ENCODE measurements at regions not wholly inside any gene's neighbourhood (a gene's known extent, or its start where the extent isn't known, plus 50 kb on each side); places are given as distances from the start of the nearest gene placed in this dataset.

DNA sequence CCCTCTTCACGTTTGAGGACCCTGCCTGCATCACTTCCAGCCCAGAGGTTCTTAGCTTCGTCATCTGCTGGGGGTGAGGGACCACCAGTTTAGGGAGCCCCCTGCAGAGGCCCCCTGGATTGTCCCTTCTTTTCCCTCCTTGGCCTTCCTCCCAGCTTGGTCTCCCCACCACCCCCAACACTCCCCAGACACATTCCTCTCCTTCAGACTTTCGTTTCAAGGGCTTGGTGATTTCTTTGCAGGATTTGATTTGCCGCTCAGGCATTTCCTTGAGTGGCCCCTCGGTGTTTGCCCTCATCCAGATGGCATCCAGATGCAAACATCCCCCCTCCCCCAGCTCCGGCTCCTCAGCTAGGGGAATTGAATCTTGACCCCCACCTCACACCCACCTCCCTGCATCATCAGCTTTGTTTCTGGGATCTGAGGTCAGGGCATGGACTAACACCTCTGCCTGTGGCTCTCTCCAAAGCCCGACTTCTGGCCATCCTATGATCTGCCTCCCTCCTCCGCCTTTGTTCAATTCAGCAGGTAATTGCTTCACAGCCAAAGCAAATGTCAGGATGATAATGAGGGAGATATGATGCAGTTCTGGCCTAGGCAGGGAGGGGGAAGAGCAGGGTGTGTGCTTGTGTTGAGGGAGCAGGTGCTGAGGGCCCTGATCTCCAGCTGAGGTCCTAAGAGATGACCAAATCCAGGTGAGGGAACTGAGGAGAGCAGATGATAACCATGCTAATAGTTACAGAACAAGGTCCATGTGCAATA lies 141.5 kb downstream of the VEGFA start:
- TF ChIP-seq, protein P1, sequence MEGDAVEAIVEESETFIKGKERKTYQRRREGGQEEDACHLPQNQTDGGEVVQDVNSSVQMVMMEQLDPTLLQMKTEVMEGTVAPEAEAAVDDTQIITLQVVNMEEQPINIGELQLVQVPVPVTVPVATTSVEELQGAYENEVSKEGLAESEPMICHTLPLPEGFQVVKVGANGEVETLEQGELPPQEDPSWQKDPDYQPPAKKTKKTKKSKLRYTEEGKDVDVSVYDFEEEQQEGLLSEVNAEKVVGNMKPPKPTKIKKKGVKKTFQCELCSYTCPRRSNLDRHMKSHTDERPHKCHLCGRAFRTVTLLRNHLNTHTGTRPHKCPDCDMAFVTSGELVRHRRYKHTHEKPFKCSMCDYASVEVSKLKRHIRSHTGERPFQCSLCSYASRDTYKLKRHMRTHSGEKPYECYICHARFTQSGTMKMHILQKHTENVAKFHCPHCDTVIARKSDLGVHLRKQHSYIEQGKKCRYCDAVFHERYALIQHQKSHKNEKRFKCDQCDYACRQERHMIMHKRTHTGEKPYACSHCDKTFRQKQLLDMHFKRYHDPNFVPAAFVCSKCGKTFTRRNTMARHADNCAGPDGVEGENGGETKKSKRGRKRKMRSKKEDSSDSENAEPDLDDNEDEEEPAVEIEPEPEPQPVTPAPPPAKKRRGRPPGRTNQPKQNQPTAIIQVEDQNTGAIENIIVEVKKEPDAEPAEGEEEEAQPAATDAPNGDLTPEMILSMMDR (IDR thresholded peaks at IDR 0.05) = no peak

DNA sequence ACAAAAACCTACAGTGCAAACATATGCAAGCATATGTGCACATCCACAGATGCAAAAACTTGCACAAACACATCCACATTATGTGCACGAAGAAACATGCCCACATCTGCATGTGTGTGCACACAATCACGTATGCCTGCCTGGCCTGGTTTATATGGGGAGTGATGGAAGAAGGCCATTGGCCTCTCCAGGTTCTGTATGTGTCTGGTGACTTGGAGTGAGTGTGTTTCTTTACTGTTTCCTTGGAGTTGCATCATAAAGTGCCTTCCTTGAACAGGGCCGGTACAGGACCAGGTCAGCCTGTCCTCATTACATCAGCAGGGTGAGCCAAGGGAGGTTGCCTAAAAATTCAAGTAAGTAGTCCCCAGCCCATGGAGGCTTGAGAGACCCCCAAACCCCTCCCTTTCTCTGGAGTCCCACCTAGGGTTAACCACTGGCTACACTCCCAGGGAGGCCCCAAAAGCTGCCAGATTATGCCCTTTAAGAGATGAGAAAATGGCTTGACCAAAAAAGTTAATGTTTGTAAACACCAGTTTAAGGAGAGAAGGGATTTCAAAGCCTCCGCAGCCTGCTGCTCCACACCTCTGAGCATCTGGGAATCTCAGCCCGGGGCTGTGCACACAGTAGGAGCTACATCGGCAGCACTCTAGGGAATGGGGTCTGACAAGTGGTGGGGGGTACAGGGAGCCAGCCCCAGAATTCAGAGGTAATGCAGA lies 140.8 kb downstream of the VEGFA start:
- TF ChIP-seq, protein P1 (IDR thresholded peaks at IDR 0.05) = no peak

DNA sequence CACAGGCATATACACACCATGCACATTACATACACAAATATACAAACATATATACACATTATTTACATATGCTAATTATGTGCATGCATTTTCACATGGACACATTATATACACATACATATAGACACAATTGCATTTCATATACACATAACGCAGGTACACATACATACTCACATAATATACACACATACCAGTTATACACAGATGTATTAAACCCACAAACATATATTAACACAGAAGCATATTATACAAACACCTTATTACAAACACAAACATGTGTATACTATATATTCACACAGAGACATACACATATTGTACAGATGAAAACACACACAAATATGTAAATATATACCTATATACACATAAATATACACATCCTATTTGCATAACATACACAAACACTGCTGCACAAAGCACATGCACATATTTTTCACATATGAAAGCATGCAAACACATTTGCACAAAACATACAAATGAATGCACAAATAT lies 140.2 kb downstream of the VEGFA start:
- TF ChIP-seq, protein P1 (IDR thresholded peaks at IDR 0.05) = no peak

DNA sequence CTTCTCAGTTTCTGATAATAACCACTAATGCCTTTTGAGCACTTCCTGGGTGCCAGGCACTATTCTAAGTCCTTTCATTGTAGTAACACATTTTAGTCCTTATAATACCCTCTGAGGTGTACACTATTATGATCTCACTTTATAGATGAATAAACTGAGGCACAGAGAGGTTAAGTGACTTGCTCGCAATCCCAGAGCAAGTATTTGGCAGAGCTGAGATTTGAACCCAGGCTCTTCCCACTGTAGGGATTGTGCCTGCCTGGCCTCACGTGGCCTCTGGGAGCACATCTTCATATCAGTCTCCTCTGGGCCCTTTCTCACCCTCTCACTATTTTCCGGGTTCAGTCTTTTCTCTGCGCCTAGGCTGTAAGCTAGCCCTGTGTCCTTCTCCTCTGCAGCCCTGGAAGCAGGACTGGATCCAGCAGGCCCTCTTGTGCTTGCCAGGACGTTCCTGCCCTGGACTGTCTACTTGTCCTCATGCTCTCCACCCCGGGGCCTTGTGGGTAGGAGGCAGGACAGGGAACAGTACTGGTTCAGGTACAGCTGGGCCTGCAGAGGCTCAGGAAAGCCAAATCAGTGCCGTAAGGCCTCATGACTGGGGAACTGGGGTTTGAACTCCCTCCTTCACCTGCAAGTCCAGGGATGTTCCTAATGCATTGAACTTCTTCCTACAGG lies 139.6 kb downstream of the VEGFA start:
- TF ChIP-seq, protein P1 (IDR thresholded peaks at IDR 0.05) = no peak

DNA sequence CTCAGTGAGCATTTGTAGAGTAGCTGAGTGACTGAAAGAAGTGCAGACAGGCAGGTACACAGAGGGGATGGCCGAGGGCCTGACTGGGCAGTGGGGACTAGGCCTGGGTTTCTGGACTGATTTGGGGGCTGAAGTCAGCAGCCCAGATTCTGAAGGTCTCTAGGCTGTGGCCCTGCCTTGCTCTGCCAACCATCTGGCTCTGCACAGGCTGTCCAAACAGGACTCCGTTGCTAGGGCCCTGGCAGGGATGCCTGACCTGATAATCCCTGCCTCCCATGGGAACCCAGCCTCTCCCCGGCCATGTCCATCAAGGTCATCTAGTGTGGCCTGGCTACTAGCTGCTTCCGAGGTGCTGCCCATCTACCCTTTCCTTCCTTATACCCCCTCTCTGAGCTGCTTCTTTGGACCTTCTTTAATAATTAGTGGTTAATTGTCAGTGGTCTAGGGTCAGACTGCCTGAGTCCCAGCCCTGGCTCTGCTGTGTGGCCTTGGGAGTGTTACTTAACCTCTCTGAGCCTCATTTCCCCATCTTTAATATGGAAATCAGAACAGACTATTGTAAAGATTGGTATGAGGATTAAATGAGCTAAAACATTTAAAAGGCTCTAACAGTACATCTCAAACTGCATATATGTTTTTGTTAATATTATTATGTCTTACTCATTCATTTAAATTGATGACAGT lies 137.9 kb downstream of the VEGFA start:
- TF ChIP-seq, protein P1 (IDR thresholded peaks at IDR 0.05) = no peak

DNA sequence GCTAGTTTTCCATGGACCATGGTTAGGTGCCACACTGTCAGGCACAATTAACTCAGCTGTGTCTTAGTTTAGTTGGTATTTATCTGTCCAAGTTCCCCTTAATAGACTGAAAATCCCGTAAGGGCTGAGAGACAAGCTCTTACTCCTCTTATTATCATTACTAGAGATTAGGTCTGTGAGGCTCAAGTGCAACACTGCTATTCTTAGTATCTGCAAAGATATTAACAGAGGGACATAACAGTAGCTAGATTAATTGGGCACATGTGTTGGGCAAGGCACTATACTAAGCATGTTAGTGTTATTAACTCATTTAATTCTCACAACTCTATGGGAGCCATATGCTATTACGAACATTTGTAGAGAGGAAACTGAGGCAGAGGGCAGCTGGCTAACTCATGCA lies 137.3 kb downstream of the VEGFA start:
- TF ChIP-seq, protein P1 (IDR thresholded peaks at IDR 0.05) = no peak

All from LNCAP (cell line).